GM18520 (cell line): ENCODE measurements at regions not wholly inside any gene's neighbourhood (a gene's known extent, or its start where the extent isn't known, plus 50 kb on each side); places are given as distances from the start of the nearest gene placed in this dataset.
"Not testable (repeated sequence)": the region's sequence is repeated elsewhere in the genome, so short reads cannot be mapped to it uniquely, and the experiment has no call there.

Experiments
- ATAC-seq: cut with Tn5 transposase; IDR thresholded peaks from one replicate; pipeline ENCODE4 v1.9.1; 2021; ENCODE audit not compliant: unreplicated experiment

DNA sequence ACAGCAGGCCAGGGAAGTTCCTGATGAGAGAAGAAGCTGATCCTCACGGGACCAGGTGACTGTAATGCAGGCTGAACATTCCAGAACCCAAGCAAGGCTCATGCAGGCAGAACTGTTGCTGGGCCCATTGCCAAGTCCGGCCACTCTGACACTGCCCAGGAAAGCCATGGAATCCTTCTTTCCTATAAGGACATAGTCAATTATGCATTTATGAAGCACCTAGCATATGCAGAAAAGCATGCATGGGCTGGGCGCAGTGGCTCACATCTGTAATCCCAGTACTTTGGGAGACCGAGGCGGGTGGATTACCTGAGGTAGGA lies 83.7 kb upstream of the SLC1A3 start:
- ATAC-seq = no peak

DNA sequence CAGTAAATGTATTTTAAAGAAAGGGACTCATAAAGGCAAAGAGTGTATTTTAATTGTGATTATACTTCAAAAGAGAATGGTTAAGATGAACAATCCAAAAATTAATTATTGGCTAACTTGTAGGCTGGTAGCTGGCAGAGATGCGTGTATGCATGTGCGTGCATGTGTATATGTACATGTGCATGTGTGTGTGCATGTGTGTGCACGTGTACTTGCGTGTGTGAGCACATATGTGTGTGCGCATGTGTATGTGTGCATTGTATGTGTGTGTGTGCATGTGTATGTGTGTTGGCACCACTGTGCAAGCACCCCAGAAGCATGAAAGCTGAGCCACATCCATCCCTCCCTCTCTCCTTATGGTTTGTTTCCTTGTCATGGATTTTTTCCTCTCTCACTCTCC lies 83.0 kb upstream of the SLC1A3 start:
- ATAC-seq = no peak

DNA sequence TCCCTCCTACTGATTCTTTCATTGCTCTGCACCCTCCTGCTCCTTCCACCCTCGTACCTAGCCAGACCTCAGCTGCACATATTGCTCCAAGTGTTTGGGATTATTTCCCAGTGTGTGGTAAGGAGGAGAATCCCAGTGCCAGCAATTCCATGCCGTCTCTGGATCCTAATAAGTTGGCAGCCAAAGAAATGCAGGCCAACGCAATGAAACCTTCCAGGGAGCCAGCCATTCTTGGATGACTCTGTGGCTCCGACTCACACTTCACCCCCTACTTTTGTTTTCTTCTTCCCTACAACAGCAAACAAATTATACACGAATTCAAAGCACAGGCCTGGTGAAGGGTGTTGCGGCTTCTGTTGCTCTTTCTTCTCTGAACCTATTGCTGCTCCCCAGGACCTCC lies 82.5 kb upstream of the SLC1A3 start:
- ATAC-seq = no peak

- ATAC-seq = no peak
Measured at GRCh38 chr5:36526537-36526936, 79.9 kb upstream of the SLC1A3 start.

GRCh38 chr5:36528588-36528987 lies 77.8 kb upstream of the SLC1A3 start:
- no peak for ATAC-seq

DNA sequence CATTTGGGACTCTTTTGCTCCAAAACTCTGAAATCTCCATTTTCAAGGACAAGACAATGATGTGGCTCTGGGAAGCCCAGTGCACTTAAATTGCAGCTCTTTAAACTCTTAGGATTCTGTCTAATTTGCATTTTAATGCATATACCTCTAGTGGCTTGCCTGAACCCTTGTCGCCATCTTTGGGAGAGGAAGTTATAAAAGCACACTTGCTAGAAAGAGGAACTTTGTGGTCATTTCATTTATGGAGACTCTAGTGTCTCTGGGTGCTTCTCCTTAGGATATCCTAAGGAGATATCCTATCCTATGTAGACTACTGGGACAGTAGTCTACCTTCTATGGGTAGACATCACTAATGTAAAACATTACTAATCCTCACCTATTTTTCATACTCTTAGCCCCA lies 77.3 kb upstream of the SLC1A3 start:
- no peak for ATAC-seq

DNA sequence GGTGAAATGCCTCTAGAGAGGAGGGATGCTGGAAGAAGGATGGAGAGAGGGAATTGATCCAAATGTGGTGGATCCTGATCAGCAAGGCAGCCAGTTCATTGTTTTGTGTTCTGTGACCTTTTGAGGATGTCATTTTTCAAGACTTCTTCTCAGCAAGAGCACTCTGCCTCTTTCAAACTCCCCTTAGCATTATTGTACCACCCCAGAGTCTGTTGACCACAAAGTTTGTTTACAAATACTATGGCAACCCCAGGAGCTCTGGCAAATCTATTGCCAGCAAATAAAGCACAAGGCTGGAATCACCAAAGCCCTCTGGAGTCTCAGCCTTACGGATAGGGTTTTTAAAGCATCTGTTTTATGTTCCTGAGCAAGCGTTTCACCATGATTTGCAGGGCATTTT lies 76.2 kb upstream of the SLC1A3 start:
- ATAC-seq = no peak

GRCh38 chr5:36531401-36531800 lies 75.0 kb upstream of the SLC1A3 start:
- ATAC-seq = no peak

GRCh38 chr5:36535378-36535777 lies 71.0 kb upstream of the SLC1A3 start:
- ATAC-seq = no peak

GRCh38 chr5:36535859-36536615 lies 70.4 kb upstream of the SLC1A3 start:
- ATAC-seq = no peak

DNA sequence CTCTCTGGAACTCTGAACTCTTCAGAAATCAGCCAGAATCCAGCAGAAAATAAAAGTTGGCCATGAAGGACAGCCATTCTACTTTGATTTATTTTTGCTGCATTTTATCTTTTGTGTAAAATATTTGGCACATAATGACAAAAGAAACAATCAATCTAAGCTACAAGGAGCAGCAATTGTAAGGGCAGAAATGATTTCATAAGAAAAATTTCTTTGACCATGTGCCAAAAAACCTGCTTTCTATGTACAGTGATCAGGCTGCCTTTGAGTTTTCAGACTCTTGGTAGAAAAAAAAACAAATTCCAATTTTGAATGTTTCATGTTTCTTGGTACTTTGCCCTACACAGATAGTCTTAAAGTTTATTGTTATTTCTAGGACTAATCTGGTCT lies 69.8 kb upstream of the SLC1A3 start:
- ATAC-seq = no peak

- no peak for ATAC-seq
Measured at GRCh38 chr5:36537724-36538123, 68.7 kb upstream of the SLC1A3 start.

DNA sequence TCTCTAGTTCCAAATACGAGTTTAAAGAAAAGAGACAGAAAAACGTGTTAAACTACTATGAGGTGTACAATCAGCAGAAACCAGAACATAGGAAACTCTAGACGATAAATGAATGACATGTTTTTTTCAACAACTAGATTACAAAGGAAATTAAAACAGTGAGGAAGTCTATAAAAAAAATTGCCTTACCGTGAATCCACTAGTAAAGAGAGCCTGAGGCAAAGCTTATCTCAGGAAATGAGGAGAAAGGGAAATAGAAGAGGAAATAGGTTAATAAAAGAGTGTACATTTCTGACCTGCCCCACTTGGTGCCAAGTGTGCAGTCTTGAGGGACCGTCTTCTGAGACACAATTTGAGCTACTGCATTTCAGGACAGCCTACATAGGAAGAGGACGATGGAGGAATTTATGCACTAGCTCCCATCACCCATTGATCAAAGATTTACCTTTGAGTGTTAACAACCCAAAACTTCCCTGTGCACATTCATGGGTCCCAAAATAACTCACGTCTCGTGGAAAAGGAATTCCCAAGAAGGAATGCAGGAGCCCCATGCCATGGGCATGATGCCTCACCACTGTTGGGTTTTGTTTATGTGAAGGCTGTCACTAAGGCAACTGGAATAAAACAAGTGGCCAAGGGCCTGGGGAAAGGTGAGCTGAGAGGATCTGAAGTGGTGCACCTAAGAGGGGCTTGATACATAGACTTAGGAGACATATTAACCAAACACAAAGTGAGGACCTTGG lies 53.6 kb upstream of the SLC1A3 start:
- no peak for ATAC-seq

DNA sequence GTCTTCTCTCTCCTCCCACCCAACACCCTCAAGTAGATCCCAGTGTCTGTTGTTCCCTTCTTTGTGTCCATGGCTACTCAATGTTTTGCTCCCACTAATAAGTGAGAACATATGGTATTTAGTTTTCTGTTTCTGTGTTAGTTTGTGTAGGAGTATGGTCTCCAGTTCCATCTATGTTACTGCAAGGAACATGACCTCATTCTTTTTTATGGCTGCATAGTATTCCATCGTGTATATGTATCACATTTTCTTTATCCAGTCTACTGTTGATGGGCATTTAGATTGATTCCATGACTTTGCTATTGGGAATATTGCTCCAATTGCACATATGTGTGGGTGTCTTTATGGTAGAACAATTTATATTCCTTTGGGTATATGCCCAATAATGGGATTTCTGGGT lies 51.4 kb upstream of the SLC1A3 start:
- not testable (repeated sequence) for ATAC-seq
